GM18873 (cell line): ENCODE measurements at regions not wholly inside any gene's neighbourhood (a gene's known extent, or its start where the extent isn't known, plus 50 kb on each side); places are given as distances from the start of the nearest gene placed in this dataset.

Experiments
- ATAC-seq: cut with Tn5 transposase; IDR thresholded peaks from one replicate; pipeline ENCODE4 v1.9.1; 2021; ENCODE audit warnings: mild to moderate bottlenecking, moderate library complexity, moderate number of reproducible peaks; ENCODE audit not compliant: unreplicated experiment, low FRiP score

GRCh38 chr18:78085241-78086185 is 835.9 kb downstream of the GALR1 start:
- no peak for ATAC-seq

- no peak for ATAC-seq
These were observed 837.3 kb downstream of the GALR1 start for GRCh38 chr18:78086931-78087330.

- ATAC-seq = no peak
These were observed 837.7 kb downstream of the GALR1 start for GRCh38 chr18:78087338-78087737.

- ATAC-seq = no peak
These were observed 840.9 kb downstream of the GALR1 start for GRCh38 chr18:78090584-78090983.

- ATAC-seq = no peak
These were observed 843.3 kb downstream of the GALR1 start for GRCh38 chr18:78092901-78093300.

GRCh38 chr18:78099979-78100588 is 850.4 kb downstream of the GALR1 start:
- ATAC-seq = no peak

- ATAC-seq = no peak
These were observed 851.4 kb downstream of the GALR1 start for GRCh38 chr18:78101091-78101490.

- ATAC-seq = no peak
These were observed 852.5 kb downstream of the GALR1 start for GRCh38 chr18:78102135-78102534.

- ATAC-seq = no peak
These were observed 856.0 kb downstream of the GALR1 start for GRCh38 chr18:78105611-78106010.

- ATAC-seq = no peak
These were observed 857.3 kb downstream of the GALR1 start for GRCh38 chr18:78106946-78107345.

GRCh38 chr18:78107363-78107762 is 857.7 kb downstream of the GALR1 start:
- ATAC-seq = no peak

GRCh38 chr18:78108554-78108953 is 858.9 kb downstream of the GALR1 start:
- ATAC-seq = no peak

- ATAC-seq = no peak
These were observed 863.7 kb downstream of the GALR1 start for GRCh38 chr18:78113136-78113939.

- no peak for ATAC-seq
These were observed 864.2 kb downstream of the GALR1 start for GRCh38 chr18:78113940-78114251.

- no peak for ATAC-seq
These were observed 863.6 kb upstream of the SALL3 start for GRCh38 chr18:78115896-78116561.

- no peak for ATAC-seq
These were observed 856.3 kb upstream of the SALL3 start for GRCh38 chr18:78123144-78123909.

GRCh38 chr18:78123926-78124797 is 855.5 kb upstream of the SALL3 start:
- ATAC-seq = no peak

- no peak for ATAC-seq
These were observed 854.3 kb upstream of the SALL3 start for GRCh38 chr18:78125206-78125896.
